ENCODE measurements at regions not wholly inside any gene's neighbourhood (a gene's known extent, or its start where the extent isn't known, plus 50 kb on each side); places are given as distances from the start of the nearest gene placed in this dataset.
"Not testable (repeated sequence)": the region's sequence is repeated elsewhere in the genome, so short reads cannot be mapped to it uniquely, and the experiment has no call there.

DNA sequence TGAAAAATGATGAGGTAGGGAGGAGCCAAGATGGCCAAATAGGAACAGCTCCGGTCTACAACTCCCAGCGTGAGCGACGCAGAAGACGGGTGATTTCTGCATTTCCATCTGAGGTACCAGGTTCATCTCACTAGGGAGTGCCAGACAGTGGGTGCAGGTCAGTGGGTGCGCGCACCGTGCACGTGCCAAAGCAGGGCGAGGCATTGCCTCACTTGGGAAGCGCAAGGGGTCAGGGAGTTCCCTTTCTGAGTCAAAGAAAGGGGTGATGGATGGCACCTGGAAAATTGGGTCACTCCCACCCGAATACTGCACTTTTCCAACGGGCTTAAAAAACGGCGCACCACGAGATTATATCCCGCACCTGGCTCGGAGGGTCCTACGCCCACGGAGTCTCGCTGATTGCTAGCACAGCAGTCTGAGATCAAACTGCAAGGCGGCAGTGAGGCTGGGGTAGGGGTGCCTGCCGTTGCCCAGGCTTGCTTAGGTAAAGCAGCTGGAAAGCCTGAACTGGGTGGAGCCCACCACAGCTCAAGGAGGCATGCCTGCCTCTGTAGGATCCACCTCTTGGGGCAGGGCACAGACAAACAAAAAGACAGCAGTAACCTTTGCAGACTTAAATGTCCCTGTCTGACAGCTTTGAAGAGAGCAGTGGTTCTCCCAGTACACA is 230.5 kb downstream of the GOLGA6L6 start:
- H3K27me3 ChIP-seq (ENCODE audit: control insufficient read depth, insufficient read depth, low read length); H3K4me3 ChIP-seq (ENCODE audit: low read depth, low read length); DNase-seq (ENCODE audit: low read depth); CTCF ChIA-PET; H3K36me3 ChIP-seq (ENCODE audit: control insufficient read depth, insufficient read depth, low read length); POLR2A ChIA-PET: not testable (repeated sequence)

DNA sequence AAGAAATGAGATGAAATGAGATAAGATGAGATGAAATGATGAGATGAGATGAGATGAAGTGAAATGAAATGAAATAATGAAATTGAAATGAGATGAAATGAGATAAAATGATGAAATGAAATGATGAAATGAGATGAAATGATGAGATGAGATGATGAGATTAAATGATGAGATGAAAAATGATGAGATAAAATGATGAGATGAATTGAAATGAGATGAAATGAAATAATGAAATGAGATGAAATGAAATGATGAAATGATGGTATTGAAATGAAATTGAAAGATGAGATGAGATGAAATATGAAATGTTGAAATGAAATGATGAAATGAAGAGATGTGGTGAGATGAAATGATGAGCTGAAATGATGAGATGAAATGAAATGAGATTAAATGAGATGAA is 231.0 kb downstream of the GOLGA6L6 start:
- H3K4me3 ChIP-seq (ENCODE audit: low read depth, low read length): no peak overlapping the region
- TF ChIP-seq, protein P1, sequence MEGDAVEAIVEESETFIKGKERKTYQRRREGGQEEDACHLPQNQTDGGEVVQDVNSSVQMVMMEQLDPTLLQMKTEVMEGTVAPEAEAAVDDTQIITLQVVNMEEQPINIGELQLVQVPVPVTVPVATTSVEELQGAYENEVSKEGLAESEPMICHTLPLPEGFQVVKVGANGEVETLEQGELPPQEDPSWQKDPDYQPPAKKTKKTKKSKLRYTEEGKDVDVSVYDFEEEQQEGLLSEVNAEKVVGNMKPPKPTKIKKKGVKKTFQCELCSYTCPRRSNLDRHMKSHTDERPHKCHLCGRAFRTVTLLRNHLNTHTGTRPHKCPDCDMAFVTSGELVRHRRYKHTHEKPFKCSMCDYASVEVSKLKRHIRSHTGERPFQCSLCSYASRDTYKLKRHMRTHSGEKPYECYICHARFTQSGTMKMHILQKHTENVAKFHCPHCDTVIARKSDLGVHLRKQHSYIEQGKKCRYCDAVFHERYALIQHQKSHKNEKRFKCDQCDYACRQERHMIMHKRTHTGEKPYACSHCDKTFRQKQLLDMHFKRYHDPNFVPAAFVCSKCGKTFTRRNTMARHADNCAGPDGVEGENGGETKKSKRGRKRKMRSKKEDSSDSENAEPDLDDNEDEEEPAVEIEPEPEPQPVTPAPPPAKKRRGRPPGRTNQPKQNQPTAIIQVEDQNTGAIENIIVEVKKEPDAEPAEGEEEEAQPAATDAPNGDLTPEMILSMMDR (IDR thresholded peaks at IDR 0.05; ENCODE audit: insufficient read depth, low read depth, low read length): no peak
- POLR2A ChIA-PET: no interaction called here
- H3K36me3 ChIP-seq (ENCODE audit: control insufficient read depth, insufficient read depth, low read length): no peaks in the 10 kb centered on the region
- CTCF ChIA-PET: no interaction called here
- no peak for DNase-seq (ENCODE audit: low read depth)
- H3K27me3 ChIP-seq (ENCODE audit: control insufficient read depth, insufficient read depth, low read length): no peaks in the 10 kb centered on the region

DNA sequence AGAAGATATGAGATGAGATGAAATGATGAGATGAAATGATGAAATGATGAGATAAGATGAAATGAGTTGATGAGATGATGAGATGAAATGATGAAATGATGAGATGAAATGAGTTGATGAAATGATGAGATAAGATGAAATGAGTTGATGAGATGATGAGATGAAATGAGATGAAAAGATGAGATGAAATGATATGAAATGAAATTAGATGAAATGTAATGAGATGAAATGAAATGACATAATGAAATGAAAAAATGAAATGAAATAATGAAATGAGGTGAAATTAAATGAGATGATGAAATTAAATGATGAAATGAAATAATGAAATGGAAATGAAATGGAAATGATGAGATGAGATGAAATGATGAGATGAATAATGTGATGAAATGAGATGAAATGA is 231.6 kb downstream of the GOLGA6L6 start:
- POLR2A ChIA-PET; CTCF ChIA-PET; DNase-seq (ENCODE audit: low read depth); H3K36me3 ChIP-seq (ENCODE audit: control insufficient read depth, insufficient read depth, low read length); H3K27me3 ChIP-seq (ENCODE audit: control insufficient read depth, insufficient read depth, low read length); H3K4me3 ChIP-seq (ENCODE audit: low read depth, low read length): not testable (repeated sequence)

DNA sequence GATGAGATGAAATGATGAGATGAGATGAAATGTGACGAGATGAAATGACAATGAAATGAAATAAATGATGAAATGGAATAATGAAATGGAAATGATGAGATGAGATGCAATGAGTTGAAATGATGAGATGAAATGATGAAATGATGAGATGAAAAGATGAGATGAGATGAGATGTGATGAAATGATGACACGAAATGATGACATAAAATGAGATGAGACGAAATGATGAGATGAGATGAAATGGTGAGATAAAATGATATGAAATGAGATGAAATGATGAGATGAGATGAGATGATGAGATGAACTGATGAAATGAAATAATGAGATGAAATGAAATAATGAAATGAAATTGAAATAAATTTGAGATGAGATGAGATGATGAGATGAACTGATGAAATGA is 232.2 kb downstream of the GOLGA6L6 start:
- H3K27me3 ChIP-seq (ENCODE audit: control insufficient read depth, insufficient read depth, low read length); POLR2A ChIA-PET; H3K36me3 ChIP-seq (ENCODE audit: control insufficient read depth, insufficient read depth, low read length); CTCF ChIA-PET; H3K4me3 ChIP-seq (ENCODE audit: low read depth, low read length); DNase-seq (ENCODE audit: low read depth): not testable (repeated sequence)

DNA sequence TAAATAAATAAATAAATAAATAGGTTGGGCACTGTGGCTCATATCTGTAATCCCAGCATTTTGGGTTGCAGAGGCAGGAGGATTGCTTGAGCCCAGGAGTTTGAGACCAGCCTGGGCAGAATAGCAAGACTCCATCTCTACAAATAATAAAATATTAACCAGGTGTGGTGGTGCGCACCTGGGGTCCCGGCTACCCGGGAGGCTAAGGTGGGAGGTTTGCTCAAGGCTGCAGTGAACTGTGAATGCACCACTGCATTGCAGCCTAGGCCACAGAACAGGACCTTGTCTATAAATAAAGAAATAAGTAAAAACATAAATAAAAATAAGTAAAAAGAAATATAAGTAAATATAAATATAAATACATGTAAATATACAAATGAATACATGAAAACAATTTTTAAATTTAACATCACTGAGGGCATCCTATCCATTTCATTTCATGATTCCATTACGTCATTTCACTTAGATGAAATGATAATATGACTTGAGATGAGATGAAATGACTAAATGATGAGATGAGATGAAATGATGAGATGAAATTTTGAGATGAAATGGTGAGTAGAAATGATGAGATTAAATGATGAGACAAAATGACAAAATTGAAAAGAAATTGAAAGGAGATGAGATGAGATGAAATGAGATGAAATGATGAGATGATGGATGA is 233.4 kb downstream of the GOLGA6L6 start:
- H3K4me3 ChIP-seq (ENCODE audit: low read depth, low read length); H3K36me3 ChIP-seq (ENCODE audit: control insufficient read depth, insufficient read depth, low read length); CTCF ChIA-PET; POLR2A ChIA-PET; H3K27me3 ChIP-seq (ENCODE audit: control insufficient read depth, insufficient read depth, low read length); DNase-seq (ENCODE audit: low read depth): not testable (repeated sequence)

DNA sequence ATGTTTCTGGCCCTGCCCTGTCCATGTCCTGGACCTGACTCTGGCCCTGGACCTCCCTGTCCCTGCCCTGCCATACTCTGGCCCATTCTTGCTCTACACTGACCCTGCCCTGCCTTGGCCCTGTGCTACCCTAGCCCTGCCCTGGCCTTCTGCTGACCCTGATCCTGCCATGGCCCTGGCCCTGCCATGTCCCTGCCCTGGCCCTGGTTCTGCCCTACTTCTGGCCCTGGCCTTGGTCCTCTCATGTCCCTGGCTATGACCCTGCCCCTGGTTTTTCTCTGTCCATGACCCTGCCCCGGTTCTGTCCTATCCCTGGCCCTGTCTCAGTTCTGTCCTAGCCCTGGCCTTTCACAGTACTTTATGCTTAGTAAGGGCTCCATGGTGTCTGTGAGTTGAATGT is 234.5 kb downstream of the GOLGA6L6 start:
- POLR2A ChIA-PET; H3K4me3 ChIP-seq (ENCODE audit: low read depth, low read length); DNase-seq (ENCODE audit: low read depth); CTCF ChIA-PET; H3K36me3 ChIP-seq (ENCODE audit: control insufficient read depth, insufficient read depth, low read length); H3K27me3 ChIP-seq (ENCODE audit: control insufficient read depth, insufficient read depth, low read length): not testable (repeated sequence)

DNA sequence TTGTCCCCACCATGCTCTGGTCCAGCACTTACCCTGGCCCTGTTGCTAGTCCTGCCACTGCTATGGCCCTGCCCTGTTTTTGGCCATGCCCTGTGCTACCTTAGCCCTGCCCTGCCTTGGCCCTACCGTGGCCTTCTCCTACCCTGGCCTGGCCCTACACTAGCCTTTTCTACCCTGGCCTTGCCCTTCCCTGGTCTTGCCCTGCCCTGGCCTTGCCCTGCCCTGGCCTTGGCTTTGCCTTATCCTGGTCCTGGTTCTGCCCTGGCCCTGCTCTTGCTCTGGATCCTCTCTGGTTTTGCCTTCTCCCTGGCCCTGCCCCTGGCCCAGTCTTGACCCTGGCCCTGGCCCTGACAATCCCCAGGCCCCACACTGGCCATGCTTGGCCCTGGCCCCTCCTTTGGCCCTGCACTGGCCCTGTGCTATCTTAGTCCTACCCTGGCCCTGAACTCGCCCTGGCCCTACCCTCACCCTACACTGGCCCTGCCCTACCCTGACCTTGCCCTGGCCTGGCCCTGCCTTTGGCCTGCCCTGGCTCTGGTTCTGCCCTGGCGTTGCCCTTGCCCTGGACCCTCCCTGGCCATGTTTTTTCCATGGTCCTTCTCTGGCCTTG is 235.0 kb downstream of the GOLGA6L6 start:
- H3K4me3 ChIP-seq (ENCODE audit: low read depth, low read length); H3K36me3 ChIP-seq (ENCODE audit: control insufficient read depth, insufficient read depth, low read length); POLR2A ChIA-PET; CTCF ChIA-PET; H3K27me3 ChIP-seq (ENCODE audit: control insufficient read depth, insufficient read depth, low read length); DNase-seq (ENCODE audit: low read depth): not testable (repeated sequence)

DNA sequence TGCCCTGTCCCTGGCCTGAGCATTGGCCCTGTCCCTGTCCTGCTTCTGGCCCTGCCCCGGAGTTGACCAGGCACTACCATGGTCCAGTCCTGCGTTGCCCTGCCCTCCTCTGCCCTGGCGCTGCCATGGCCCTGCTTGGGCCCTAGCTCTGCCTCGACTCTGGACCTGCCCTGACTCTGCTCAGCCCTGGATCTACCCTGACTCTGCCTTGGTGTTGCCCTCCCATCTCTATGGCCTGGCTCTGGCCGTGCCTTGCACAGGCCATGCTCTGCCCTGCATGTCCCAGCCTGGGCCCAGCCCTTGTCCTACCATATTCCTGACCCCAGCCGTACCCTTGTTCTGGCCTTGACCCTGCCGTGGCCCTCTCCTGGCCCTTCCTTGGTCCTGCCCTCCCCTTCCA is 235.7 kb downstream of the GOLGA6L6 start:
- H3K36me3 ChIP-seq (ENCODE audit: control insufficient read depth, insufficient read depth, low read length); DNase-seq (ENCODE audit: low read depth); POLR2A ChIA-PET; CTCF ChIA-PET; H3K4me3 ChIP-seq (ENCODE audit: low read depth, low read length); H3K27me3 ChIP-seq (ENCODE audit: control insufficient read depth, insufficient read depth, low read length): not testable (repeated sequence)

DNA sequence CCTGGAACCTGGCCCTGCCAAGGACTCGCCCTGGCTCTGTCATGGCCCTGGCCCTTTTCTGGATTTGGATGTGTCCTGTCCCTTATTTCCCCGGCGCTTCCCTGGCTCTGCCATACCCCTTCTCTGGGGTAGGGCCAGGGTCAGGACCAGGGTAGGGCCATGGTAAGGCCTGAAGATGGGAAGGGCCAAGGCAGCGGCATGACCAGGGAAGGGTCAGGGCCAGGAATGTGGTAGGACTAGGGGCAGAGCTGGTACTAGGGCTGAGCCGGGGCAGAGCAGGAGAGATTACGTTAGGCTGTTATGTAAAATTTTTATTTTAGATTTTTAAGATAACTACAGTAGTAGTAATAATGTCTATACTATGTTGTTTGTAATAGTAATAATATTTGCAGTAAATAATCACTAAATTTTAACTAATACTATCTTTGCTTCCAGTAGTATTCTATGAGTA is 236.6 kb downstream of the GOLGA6L6 start:
- CTCF ChIA-PET; H3K27me3 ChIP-seq (ENCODE audit: control insufficient read depth, insufficient read depth, low read length); POLR2A ChIA-PET: not testable (repeated sequence)

DNA sequence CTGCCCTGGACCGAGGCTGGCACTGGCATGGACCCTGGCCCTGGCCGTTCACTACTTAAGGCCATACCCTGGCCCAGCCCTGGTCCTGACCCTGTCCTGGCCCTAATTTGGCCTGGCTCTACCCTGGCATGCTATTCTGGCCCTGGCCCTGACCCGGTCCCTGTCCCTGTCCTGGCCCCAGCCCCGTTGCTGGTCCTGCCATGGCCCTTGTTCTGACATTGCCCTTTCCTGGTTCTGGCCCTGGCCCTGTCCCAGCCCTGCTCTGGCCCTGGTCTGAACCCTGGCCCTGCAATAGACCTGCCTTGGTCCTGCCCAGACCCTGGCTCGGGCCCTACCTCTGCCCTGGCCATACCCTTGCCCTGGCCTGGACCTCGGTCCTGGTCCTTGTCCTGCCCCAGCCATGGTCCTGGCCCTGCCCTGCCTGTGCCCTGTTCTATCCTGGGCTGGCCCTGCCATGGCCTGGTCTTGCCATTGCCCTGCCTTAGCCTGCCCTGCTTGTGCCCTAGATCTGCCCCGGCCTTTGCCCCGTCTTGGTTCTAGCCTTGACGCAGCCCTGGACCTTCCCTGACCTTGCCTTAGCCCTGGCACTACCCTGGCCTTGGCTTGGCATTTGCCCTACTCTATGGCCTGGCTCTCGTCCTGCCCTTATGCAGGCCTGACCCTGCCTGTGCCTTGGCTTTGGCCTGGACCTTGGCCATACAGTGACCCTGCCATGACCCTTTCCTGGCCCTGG is 237.2 kb downstream of the GOLGA6L6 start:
- H3K36me3 ChIP-seq (ENCODE audit: control insufficient read depth, insufficient read depth, low read length); DNase-seq (ENCODE audit: low read depth); H3K4me3 ChIP-seq (ENCODE audit: low read depth, low read length); POLR2A ChIA-PET; H3K27me3 ChIP-seq (ENCODE audit: control insufficient read depth, insufficient read depth, low read length); CTCF ChIA-PET: not testable (repeated sequence)

More for the DNA sequence above, 236.6 kb downstream of the GOLGA6L6 start:
- not testable (repeated sequence) for H3K4me3 ChIP-seq (ENCODE audit: low read depth, low read length); DNase-seq (ENCODE audit: low read depth); H3K36me3 ChIP-seq (ENCODE audit: control insufficient read depth, insufficient read depth, low read length)

DNA sequence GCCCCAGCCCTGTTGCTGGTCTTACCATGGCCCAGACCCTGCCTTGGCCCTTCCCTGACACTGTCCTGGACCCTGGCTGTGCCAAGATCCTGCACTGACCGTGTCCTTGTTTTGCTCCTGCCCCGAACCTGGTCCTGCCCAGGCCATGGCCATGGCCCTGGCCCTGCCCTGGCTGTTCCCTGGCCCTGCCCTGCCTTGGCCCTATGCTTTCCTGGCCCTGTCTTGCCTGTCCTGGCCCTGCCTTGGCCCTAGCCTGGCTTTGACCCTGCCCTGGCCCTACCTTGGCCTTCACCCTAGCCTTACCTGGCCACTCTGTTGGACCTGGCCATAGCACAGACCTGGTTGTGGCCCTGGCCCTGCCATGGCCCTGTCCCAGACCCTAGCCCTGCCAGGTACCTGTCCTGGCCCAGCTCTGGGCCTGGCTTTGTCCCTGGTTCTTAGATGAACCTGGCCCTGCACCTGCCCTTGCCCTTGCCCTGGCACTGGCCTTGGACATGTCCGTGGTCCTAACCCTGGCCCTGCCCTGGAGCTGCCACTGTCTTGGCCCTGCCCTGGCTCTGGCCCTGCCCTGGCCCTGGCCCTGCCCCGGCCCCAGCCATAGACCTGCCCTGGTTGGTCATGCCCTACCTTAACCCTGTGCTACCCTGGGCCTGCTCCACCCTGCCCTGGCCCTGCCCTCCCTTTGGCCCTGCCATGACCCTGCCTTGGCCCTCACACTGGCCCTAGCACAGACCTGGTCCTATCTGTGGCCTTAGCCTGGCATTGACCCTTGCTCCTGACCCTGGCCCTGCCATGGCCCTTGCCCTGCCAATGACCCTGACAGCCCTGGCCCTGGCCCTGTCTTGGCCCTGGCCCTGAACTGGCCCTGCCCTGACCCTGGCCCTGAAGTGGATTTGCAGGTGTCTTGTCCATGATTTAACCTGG is 238.1 kb downstream of the GOLGA6L6 start:
- H3K36me3 ChIP-seq (ENCODE audit: control insufficient read depth, insufficient read depth, low read length); DNase-seq (ENCODE audit: low read depth); POLR2A ChIA-PET; CTCF ChIA-PET; H3K4me3 ChIP-seq (ENCODE audit: low read depth, low read length); H3K27me3 ChIP-seq (ENCODE audit: control insufficient read depth, insufficient read depth, low read length): not testable (repeated sequence)

All from BJ (cell line).